HUDEP-2 (cell line): ENCODE measurements at regions not wholly inside any gene's neighbourhood (a gene's known extent, or its start where the extent isn't known, plus 50 kb on each side); places are given as distances from the start of the nearest gene placed in this dataset.
A peak's percentile ranks its signal among the peaks of the same experiment; 100 is the strongest.
"Not testable (repeated sequence)": the region's sequence is repeated elsewhere in the genome, so short reads cannot be mapped to it uniquely, and the experiment has no call there.

Experiments
- DNase-seq, 76 experiments: peaks; one replicate each; lab custom pipeline; 2025; ENCODE audit not compliant: unreplicated experiment in 76 of 76; lab: John Stamatoyannopoulos, UW

- DNase-seq: no peak
Measured at GRCh38 chr12:97711392-97711791, 248.8 kb downstream of the RMST start.

GRCh38 chr12:97713270-97713669 is 250.7 kb downstream of the RMST start:
- DNase-seq: no peak

- no peak for DNase-seq
Measured at GRCh38 chr12:97714107-97714563, 251.5 kb downstream of the RMST start.

- DNase-seq: peak in 1 of 76 experiments; percentile 2
Measured at GRCh38 chr12:97716356-97716755, 253.8 kb downstream of the RMST start.

- not testable (repeated sequence) for DNase-seq
Measured at GRCh38 chr12:97723801-97724200, 261.2 kb downstream of the RMST start.

- DNase-seq: no peak
Measured at GRCh38 chr12:97745406-97746101, 282.9 kb downstream of the RMST start.

- DNase-seq: no peak
Measured at GRCh38 chr12:97748298-97748697, 285.7 kb downstream of the RMST start.

GRCh38 chr12:97751704-97752103 is 289.1 kb downstream of the RMST start:
- no peak for DNase-seq

GRCh38 chr12:97752129-97752528 is 289.5 kb downstream of the RMST start:
- no peak for DNase-seq

GRCh38 chr12:97753332-97753731 is 290.7 kb downstream of the RMST start:
- no peak for DNase-seq

GRCh38 chr12:97754306-97754705 is 291.7 kb downstream of the RMST start:
- DNase-seq: no peak

- DNase-seq: peak in 12 of 76 experiments; percentile 1 to 39 (median 8)
Measured at GRCh38 chr12:97756066-97756666, 293.6 kb downstream of the RMST start.

GRCh38 chr12:97756741-97757140 is 294.1 kb downstream of the RMST start:
- no peak for DNase-seq

GRCh38 chr12:97757481-97758193 is 295.0 kb downstream of the RMST start:
- DNase-seq: no peak

GRCh38 chr12:97758194-97758501 is 295.5 kb downstream of the RMST start:
- DNase-seq: no peak

- DNase-seq: no peak
Measured at GRCh38 chr12:97758586-97758985, 296.0 kb downstream of the RMST start.

- no peak for DNase-seq
Measured at GRCh38 chr12:97760601-97761000, 298.0 kb downstream of the RMST start.

- DNase-seq: no peak
Measured at GRCh38 chr12:97763113-97763512, 300.5 kb downstream of the RMST start.

- no peak for DNase-seq
Measured at GRCh38 chr12:97764700-97765099, 302.1 kb downstream of the RMST start.

- no peak for DNase-seq
Measured at GRCh38 chr12:97767347-97767746, 304.7 kb downstream of the RMST start.

GRCh38 chr12:97778111-97778510 is 315.5 kb downstream of the RMST start:
- DNase-seq: no peak

- no peak for DNase-seq
Measured at GRCh38 chr12:97781342-97781741, 318.7 kb downstream of the RMST start.
